ENCODE measurements at regions not wholly inside any gene's neighbourhood (a gene's known extent, or its start where the extent isn't known, plus 50 kb on each side); places are given as distances from the start of the nearest gene placed in this dataset.

GRCh38 chr3:87047852-87048251, 56.9 kb upstream of the VGLL3 start:
- H3K9ac ChIP-seq (ENCODE audit: low read depth in 1 of 2, low read length in 2 of 2) = no peak overlapping the region

GRCh38 chr3:87046241-87046640, 55.3 kb upstream of the VGLL3 start:
- Histone ChIP-seq H3K27ac (ENCODE audit: low read depth in 2 of 2, low read length in 2 of 2) (no peak overlapping the region), H3K36me3 (ENCODE audit: control insufficient read depth in 2 of 2, insufficient read depth in 2 of 2, low read length in 2 of 2) (no peaks in the 10 kb centered on the region), H3K4me1 (ENCODE audit: control insufficient read depth in 2 of 2, insufficient read depth in 2 of 2, low read length in 2 of 2) (no peaks in the 10 kb centered on the region), H3K4me3 (ENCODE audit: low read length in 2 of 2) (no peak overlapping the region), H3K27me3 (ENCODE audit: control insufficient read depth in 2 of 2, insufficient read depth in 2 of 2, low read length in 2 of 2) (no peaks in the 10 kb centered on the region), H3K9ac (ENCODE audit: low read depth in 1 of 2, low read length in 2 of 2) (no peak overlapping the region), H3K9me3 (ENCODE audit: control insufficient read depth in 2 of 2, low read length in 2 of 2) (no peaks in the 10 kb centered on the region)

More at GRCh38 chr3:87047852-87048251, 56.9 kb upstream of the VGLL3 start:
- Histone ChIP-seq H3K4me3 (ENCODE audit: low read length in 2 of 2) (no peak overlapping the region), H3K36me3 (ENCODE audit: control insufficient read depth in 2 of 2, insufficient read depth in 2 of 2, low read length in 2 of 2) (no peaks in the 10 kb centered on the region), H3K4me1 (ENCODE audit: control insufficient read depth in 2 of 2, insufficient read depth in 2 of 2, low read length in 2 of 2) (no peaks in the 10 kb centered on the region), H3K27ac (ENCODE audit: low read depth in 2 of 2, low read length in 2 of 2) (no peak overlapping the region), H3K9me3 (ENCODE audit: control insufficient read depth in 2 of 2, low read length in 2 of 2) (no peaks in the 10 kb centered on the region), H3K27me3 (ENCODE audit: control insufficient read depth in 2 of 2, insufficient read depth in 2 of 2, low read length in 2 of 2) (no peaks in the 10 kb centered on the region)

GRCh38 chr3:87045473-87045872, 54.5 kb upstream of the VGLL3 start:
- H3K27me3 ChIP-seq (ENCODE audit: control insufficient read depth in 2 of 2, insufficient read depth in 2 of 2, low read length in 2 of 2) = no peaks in the 10 kb centered on the region
- H3K36me3 ChIP-seq (ENCODE audit: control insufficient read depth in 2 of 2, insufficient read depth in 2 of 2, low read length in 2 of 2) = no peaks in the 10 kb centered on the region
- no peak overlapping the region for H3K9ac ChIP-seq (ENCODE audit: low read depth in 1 of 2, low read length in 2 of 2)
- H3K9me3 ChIP-seq (ENCODE audit: control insufficient read depth in 2 of 2, low read length in 2 of 2) = no peaks in the 10 kb centered on the region
- no peak overlapping the region for H3K4me3 ChIP-seq (ENCODE audit: low read length in 2 of 2)
- no peaks in the 10 kb centered on the region for H3K4me1 ChIP-seq (ENCODE audit: control insufficient read depth in 2 of 2, insufficient read depth in 2 of 2, low read length in 2 of 2)
- H3K27ac ChIP-seq (ENCODE audit: low read depth in 2 of 2, low read length in 2 of 2) = no peak overlapping the region

DNA sequence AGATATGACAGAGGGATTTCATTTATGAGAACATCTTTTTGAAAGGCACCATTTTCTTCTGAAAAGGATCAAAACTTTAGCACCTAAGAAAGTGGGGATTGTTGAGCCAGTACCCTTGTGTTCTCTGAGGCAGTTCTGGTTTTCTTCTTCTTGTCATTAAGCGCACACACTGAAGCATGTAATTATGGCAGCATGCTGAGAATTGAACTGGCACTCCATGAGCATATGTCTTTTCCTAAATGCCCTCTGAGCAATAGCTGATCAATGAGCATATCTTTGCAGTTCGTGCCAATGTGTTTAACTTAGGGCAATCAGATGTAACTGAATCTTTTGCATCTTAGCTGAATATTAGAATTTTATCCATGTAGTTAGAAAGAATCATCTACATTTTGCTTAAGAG, 53.9 kb upstream of the VGLL3 start:
- Histone ChIP-seq H3K36me3 (ENCODE audit: control insufficient read depth in 2 of 2, insufficient read depth in 2 of 2, low read length in 2 of 2) (no peaks in the 10 kb centered on the region), H3K9me3 (ENCODE audit: control insufficient read depth in 2 of 2, low read length in 2 of 2) (no peaks in the 10 kb centered on the region), H3K27ac (ENCODE audit: low read depth in 2 of 2, low read length in 2 of 2) (no peak overlapping the region), H3K27me3 (ENCODE audit: control insufficient read depth in 2 of 2, insufficient read depth in 2 of 2, low read length in 2 of 2) (no peaks in the 10 kb centered on the region), H3K9ac (ENCODE audit: low read depth in 1 of 2, low read length in 2 of 2) (no peak overlapping the region), H3K4me1 (ENCODE audit: control insufficient read depth in 2 of 2, insufficient read depth in 2 of 2, low read length in 2 of 2) (no peaks in the 10 kb centered on the region), H3K4me3 (ENCODE audit: low read length in 2 of 2) (no peak overlapping the region)

- H3K36me3 ChIP-seq (ENCODE audit: control insufficient read depth in 2 of 2, insufficient read depth in 2 of 2, low read length in 2 of 2) = no peaks in the 10 kb centered on the region
- H3K27me3 ChIP-seq (ENCODE audit: control insufficient read depth in 2 of 2, insufficient read depth in 2 of 2, low read length in 2 of 2) = no peaks in the 10 kb centered on the region
- no peak overlapping the region for H3K9ac ChIP-seq (ENCODE audit: low read depth in 1 of 2, low read length in 2 of 2)
- H3K9me3 ChIP-seq (ENCODE audit: control insufficient read depth in 2 of 2, low read length in 2 of 2) = no peaks in the 10 kb centered on the region
- H3K27ac ChIP-seq (ENCODE audit: low read depth in 2 of 2, low read length in 2 of 2) = no peak overlapping the region
- H3K4me1 ChIP-seq (ENCODE audit: control insufficient read depth in 2 of 2, insufficient read depth in 2 of 2, low read length in 2 of 2) = no peaks in the 10 kb centered on the region
- no peak overlapping the region for H3K4me3 ChIP-seq (ENCODE audit: low read length in 2 of 2)
Measured at GRCh38 chr3:87044409-87044808, 53.5 kb upstream of the VGLL3 start.

GRCh38 chr3:87041191-87041590, 50.2 kb upstream of the VGLL3 start:
- no peak overlapping the region for H3K4me3 ChIP-seq (ENCODE audit: low read length in 2 of 2)
- H3K9me3 ChIP-seq (ENCODE audit: control insufficient read depth in 2 of 2, low read length in 2 of 2) = no peaks in the 10 kb centered on the region
- H3K27me3 ChIP-seq (ENCODE audit: control insufficient read depth in 2 of 2, insufficient read depth in 2 of 2, low read length in 2 of 2) = no peaks in the 10 kb centered on the region
- no peak overlapping the region for H3K27ac ChIP-seq (ENCODE audit: low read depth in 2 of 2, low read length in 2 of 2)
- H3K9ac ChIP-seq (ENCODE audit: low read depth in 1 of 2, low read length in 2 of 2) = no peak overlapping the region
- H3K4me1 ChIP-seq (ENCODE audit: control insufficient read depth in 2 of 2, insufficient read depth in 2 of 2, low read length in 2 of 2) = no peaks in the 10 kb centered on the region
- no peaks in the 10 kb centered on the region for H3K36me3 ChIP-seq (ENCODE audit: control insufficient read depth in 2 of 2, insufficient read depth in 2 of 2, low read length in 2 of 2)

Data from mucosa of rectum (tissue), 2 donors.